ENCODE measurements at regions not wholly inside any gene's neighbourhood (a gene's known extent, or its start where the extent isn't known, plus 50 kb on each side); places are given as distances from the start of the nearest gene placed in this dataset.

DNA sequence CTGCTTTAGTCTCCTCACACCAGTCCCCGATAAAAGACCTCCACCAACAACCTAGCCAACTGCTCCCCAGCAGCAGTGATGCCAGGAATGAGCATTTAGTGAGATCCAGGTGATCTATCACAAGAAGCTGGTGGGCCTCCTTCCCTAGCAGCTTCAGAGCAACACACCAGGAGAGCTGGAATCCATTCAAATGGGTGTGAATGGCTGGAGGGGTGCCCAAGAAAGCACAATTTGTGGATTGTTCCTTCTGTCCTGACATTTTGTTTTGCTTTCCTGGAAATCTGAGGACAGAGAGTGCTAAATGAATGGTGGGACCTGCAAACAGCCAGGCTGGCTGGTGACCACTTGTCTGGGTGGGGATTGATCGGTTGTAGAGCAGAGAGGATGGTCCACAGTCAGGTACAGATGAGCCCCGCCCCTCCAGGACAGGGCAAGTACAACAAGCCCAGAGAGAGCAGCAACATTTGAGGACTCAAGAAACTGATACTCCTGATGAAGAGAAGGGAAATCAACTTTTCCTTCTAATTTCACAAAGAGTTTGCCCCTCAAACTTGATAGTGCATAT, 316.8 kb downstream of the VPS13C start:
- H3K4me1 ChIP-seq (ENCODE audit: control insufficient read depth in 1 of 2, insufficient read depth in 2 of 2, low read length in 2 of 2): no peaks in the 10 kb centered on the region
- no peak for DNase-seq (ENCODE audit: low read depth, low spot score)
- no peak for ATAC-seq
- intact Hi-C loops (cut with micrococcal nuclease): no loop called here
- BruUV-seq (replicated peaks): no TSS peak
- H3K4me2 ChIP-seq (ENCODE audit: low read length): no peak overlapping the region
- H3K27me3 ChIP-seq (ENCODE audit: insufficient read depth, low read length): no peaks in the 10 kb centered on the region
- H3K9ac ChIP-seq (ENCODE audit: low read length): no peak overlapping the region
- no peak overlapping the region for H3K27ac ChIP-seq (ENCODE audit: low read depth, low read length)
- no peak overlapping the region for H3K4me3 ChIP-seq (replicated peaks in 1 of 2; ENCODE audit: low read depth in 1 of 2, low read length in 2 of 2)
- H3K79me2 ChIP-seq (ENCODE audit: insufficient read depth, low read length): no peaks in the 10 kb centered on the region
- H3K36me3 ChIP-seq (ENCODE audit: control insufficient read depth in 1 of 2, insufficient read depth in 2 of 2, low read length in 2 of 2): no peaks in the 10 kb centered on the region
- ChIA-PET RAD21 (ENCODE audit: low non-redundant PET in 1 of 2, low total read pairs in 2 of 2, uncharacterized antibody in 2 of 2, unreplicated experiment in 2 of 2) (no interaction called here), CTCF (no interaction called here), POLR2A (no interaction called here)
- no peak overlapping the region for H2AFZ ChIP-seq (ENCODE audit: low read depth, low read length, poor library complexity, severe bottlenecking)
- H4K20me1 ChIP-seq (ENCODE audit: insufficient read depth): no peaks in the 10 kb centered on the region
- H3K9me2 ChIP-seq (ENCODE audit: insufficient read depth): no peaks in the 10 kb centered on the region
- no peaks in the 10 kb centered on the region for H3K9me3 ChIP-seq (ENCODE audit: control insufficient read depth in 1 of 2, insufficient read depth in 1 of 2, low read depth in 1 of 2, low read length in 2 of 2)
- no peak for TF ChIP-seq EZH2phosphoT487 (IDR thresholded peaks at IDR 0.05; ENCODE audit: borderline replicate concordance)
- no peak for TF ChIP-seq SRF (IDR thresholded peaks at IDR 0.05; ENCODE audit: low read depth)
- TF ChIP-seq POLR2A (IDR thresholded peaks at IDR 0.05; ENCODE audit: borderline replicate concordance, extremely low read depth, insufficient read depth, insufficient read length): no peak
- TF ChIP-seq, protein P1, sequence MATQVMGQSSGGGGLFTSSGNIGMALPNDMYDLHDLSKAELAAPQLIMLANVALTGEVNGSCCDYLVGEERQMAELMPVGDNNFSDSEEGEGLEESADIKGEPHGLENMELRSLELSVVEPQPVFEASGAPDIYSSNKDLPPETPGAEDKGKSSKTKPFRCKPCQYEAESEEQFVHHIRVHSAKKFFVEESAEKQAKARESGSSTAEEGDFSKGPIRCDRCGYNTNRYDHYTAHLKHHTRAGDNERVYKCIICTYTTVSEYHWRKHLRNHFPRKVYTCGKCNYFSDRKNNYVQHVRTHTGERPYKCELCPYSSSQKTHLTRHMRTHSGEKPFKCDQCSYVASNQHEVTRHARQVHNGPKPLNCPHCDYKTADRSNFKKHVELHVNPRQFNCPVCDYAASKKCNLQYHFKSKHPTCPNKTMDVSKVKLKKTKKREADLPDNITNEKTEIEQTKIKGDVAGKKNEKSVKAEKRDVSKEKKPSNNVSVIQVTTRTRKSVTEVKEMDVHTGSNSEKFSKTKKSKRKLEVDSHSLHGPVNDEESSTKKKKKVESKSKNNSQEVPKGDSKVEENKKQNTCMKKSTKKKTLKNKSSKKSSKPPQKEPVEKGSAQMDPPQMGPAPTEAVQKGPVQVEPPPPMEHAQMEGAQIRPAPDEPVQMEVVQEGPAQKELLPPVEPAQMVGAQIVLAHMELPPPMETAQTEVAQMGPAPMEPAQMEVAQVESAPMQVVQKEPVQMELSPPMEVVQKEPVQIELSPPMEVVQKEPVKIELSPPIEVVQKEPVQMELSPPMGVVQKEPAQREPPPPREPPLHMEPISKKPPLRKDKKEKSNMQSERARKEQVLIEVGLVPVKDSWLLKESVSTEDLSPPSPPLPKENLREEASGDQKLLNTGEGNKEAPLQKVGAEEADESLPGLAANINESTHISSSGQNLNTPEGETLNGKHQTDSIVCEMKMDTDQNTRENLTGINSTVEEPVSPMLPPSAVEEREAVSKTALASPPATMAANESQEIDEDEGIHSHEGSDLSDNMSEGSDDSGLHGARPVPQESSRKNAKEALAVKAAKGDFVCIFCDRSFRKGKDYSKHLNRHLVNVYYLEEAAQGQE (IDR thresholded peaks at IDR 0.05; ENCODE audit: low read depth): no peak
- TF ChIP-seq, protein P2, sequence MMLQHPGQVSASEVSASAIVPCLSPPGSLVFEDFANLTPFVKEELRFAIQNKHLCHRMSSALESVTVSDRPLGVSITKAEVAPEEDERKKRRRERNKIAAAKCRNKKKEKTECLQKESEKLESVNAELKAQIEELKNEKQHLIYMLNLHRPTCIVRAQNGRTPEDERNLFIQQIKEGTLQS (IDR thresholded peaks at IDR 0.05): no peak
- TF ChIP-seq ELF1 (IDR thresholded peaks at IDR 0.05; ENCODE audit: borderline replicate concordance, low read depth): no peak
- TF ChIP-seq JUND (IDR thresholded peaks at IDR 0.05): no peak
- no peak for TF ChIP-seq SP1 (IDR thresholded peaks at IDR 0.05; ENCODE audit: low read depth)
- no peak for TF ChIP-seq SIN3A (IDR thresholded peaks at IDR 0.05; ENCODE audit: low read depth)
- TF ChIP-seq RAD21 (IDR thresholded peaks at IDR 0.05; ENCODE audit: low read depth): no peak
- TF ChIP-seq EZH2 (IDR thresholded peaks at IDR 0.05): no peak
- no peak for TF ChIP-seq YY1 (IDR thresholded peaks at IDR 0.05; ENCODE audit: extremely low read depth, insufficient replicate concordance, low read depth, low read length)
- no peak for TF ChIP-seq ZNF274 (IDR thresholded peaks at IDR 0.05; ENCODE audit: low read depth, low read length)
- no peak for TF ChIP-seq POLR2AphosphoS5 (IDR thresholded peaks at IDR 0.05; ENCODE audit: low read depth, low read length)
- TF ChIP-seq MAX (IDR thresholded peaks at IDR 0.05): no peak
- TF ChIP-seq TCF7L2 (IDR thresholded peaks at IDR 0.05; ENCODE audit: borderline replicate concordance, extremely low read depth, insufficient read depth, insufficient read length): no peak
- TF ChIP-seq ZBTB33 (IDR thresholded peaks at IDR 0.05; ENCODE audit: extremely low read depth, insufficient replicate concordance, low read length): no peak
- TF ChIP-seq, protein P3, sequence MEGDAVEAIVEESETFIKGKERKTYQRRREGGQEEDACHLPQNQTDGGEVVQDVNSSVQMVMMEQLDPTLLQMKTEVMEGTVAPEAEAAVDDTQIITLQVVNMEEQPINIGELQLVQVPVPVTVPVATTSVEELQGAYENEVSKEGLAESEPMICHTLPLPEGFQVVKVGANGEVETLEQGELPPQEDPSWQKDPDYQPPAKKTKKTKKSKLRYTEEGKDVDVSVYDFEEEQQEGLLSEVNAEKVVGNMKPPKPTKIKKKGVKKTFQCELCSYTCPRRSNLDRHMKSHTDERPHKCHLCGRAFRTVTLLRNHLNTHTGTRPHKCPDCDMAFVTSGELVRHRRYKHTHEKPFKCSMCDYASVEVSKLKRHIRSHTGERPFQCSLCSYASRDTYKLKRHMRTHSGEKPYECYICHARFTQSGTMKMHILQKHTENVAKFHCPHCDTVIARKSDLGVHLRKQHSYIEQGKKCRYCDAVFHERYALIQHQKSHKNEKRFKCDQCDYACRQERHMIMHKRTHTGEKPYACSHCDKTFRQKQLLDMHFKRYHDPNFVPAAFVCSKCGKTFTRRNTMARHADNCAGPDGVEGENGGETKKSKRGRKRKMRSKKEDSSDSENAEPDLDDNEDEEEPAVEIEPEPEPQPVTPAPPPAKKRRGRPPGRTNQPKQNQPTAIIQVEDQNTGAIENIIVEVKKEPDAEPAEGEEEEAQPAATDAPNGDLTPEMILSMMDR (IDR thresholded peaks at IDR 0.05 in 2 of 3, conservative IDR thresholded peaks at IDR 0.05 in 1 of 3; ENCODE audit: borderline replicate concordance in 1 of 3, insufficient read depth in 1 of 3, low read depth in 2 of 3, low read length in 2 of 3): no peak
- TF ChIP-seq CEBPB (IDR thresholded peaks at IDR 0.05; ENCODE audit: low read depth): no peak
- no peak for TF ChIP-seq EGR1 (IDR thresholded peaks at IDR 0.05; ENCODE audit: low read depth)
